ENCODE measurements at regions not wholly inside any gene's neighbourhood (a gene's known extent, or its start where the extent isn't known, plus 50 kb on each side); places are given as distances from the start of the nearest gene placed in this dataset.

DNA sequence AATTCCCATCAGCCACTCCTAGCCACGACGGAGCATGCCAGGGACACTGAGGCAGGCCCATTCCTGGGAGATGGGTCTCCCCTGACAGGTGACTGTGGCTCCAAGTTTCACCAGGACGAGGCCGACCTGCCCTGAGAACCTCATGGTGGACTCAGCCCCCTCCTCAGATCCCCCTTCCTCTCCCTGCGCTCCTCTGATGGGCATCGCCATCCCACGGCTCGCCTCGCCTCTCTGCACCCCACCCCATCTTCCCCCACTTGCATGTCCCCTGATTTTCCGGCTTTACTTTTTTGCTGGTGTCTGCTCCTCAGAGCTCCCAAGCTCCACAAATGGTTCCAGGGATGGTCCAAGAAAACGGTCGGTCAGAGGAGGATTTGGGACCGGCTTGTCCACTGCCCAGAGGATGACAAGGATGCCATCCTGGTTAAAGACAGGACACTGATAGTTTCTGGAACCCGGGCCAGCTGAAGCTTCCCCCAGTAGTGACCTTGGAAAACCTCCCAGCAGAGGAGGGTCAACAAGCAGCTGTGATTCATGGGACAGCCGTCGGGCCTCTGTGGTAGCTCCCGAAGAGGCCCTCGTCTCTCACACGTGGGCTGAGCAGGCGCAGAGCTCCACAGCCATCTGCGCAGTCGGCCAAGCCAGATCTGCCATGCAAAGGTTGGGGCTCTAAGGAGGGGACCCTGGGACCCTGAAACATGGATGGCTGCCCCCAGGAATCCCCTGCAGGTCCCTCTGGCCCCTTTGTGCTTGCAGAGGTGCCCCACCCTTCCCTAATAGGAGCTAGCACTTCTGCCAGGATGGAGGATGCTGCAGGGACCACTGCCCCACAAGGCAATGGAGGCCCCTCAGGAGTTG, 87.8 kb upstream of the SLC66A3 start:
- no peak for TF ChIP-seq CTCF (conservative IDR thresholded peaks at IDR 0.05; ENCODE audit: low read depth in 2 of 2)
- no peak for TF ChIP-seq CREB1 (CRISPR knock-in tag; IDR thresholded peaks at IDR 0.05; ENCODE audit: low read depth)
- no peak for TF ChIP-seq POLR2AphosphoS5 (IDR thresholded peaks at IDR 0.05; ENCODE audit: low read depth)
- TF ChIP-seq EZH2 (IDR thresholded peaks at IDR 0.05; ENCODE audit: low read depth, unreplicated experiment), result no peak
- no peak for TF ChIP-seq ZNF114 (CRISPR knock-in tag; IDR thresholded peaks at IDR 0.05)
- TF ChIP-seq NANOG (IDR thresholded peaks at IDR 0.05; ENCODE audit: borderline replicate concordance), result no peak
- TF ChIP-seq, protein P1, sequence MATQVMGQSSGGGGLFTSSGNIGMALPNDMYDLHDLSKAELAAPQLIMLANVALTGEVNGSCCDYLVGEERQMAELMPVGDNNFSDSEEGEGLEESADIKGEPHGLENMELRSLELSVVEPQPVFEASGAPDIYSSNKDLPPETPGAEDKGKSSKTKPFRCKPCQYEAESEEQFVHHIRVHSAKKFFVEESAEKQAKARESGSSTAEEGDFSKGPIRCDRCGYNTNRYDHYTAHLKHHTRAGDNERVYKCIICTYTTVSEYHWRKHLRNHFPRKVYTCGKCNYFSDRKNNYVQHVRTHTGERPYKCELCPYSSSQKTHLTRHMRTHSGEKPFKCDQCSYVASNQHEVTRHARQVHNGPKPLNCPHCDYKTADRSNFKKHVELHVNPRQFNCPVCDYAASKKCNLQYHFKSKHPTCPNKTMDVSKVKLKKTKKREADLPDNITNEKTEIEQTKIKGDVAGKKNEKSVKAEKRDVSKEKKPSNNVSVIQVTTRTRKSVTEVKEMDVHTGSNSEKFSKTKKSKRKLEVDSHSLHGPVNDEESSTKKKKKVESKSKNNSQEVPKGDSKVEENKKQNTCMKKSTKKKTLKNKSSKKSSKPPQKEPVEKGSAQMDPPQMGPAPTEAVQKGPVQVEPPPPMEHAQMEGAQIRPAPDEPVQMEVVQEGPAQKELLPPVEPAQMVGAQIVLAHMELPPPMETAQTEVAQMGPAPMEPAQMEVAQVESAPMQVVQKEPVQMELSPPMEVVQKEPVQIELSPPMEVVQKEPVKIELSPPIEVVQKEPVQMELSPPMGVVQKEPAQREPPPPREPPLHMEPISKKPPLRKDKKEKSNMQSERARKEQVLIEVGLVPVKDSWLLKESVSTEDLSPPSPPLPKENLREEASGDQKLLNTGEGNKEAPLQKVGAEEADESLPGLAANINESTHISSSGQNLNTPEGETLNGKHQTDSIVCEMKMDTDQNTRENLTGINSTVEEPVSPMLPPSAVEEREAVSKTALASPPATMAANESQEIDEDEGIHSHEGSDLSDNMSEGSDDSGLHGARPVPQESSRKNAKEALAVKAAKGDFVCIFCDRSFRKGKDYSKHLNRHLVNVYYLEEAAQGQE (IDR thresholded peaks at IDR 0.05; ENCODE audit: unreplicated experiment), result no peak

Data from GM23338 (cell line).